GM12878 (cell line): ENCODE measurements at regions not wholly inside any gene's neighbourhood (a gene's known extent, or its start where the extent isn't known, plus 50 kb on each side); places are given as distances from the start of the nearest gene placed in this dataset.

Experiments used
- BRCA1 ChIP-seq: IDR thresholded peaks from 2 replicates; pipeline ENCODE4 v1.6.1; 2011; ENCODE audit warnings: low read depth, low read length, improper control_type of control experiment
- FOXM1 ChIP-seq: IDR thresholded peaks from 2 replicates; pipeline ENCODE4 v1.6.1; 2012; ENCODE audit warnings: low read depth, mild to moderate bottlenecking, inconsistent platforms, low read length, moderate library complexity
- HDAC6 ChIP-seq: fragments of 200-600 bp; sonication (generic); IDR thresholded peaks from one replicate; pipeline ENCODE4 v1.8.0; 2017; ENCODE audit warnings: antibody characterized with exemption; ENCODE audit not compliant: unreplicated experiment
- NRF1 ChIP-seq: conservative IDR thresholded peaks from 2 replicates; pipeline ENCODE4 v1.6.1; 2011; ENCODE audit warnings: mild to moderate bottlenecking, low read depth, low read length, improper control_type of control experiment
- RBBP5 ChIP-seq: fragments of 200-600 bp; sonication (generic); conservative IDR thresholded peaks from 2 replicates; pipeline ENCODE4 v1.6.1; 2016
- SP1 ChIP-seq: IDR thresholded peaks from one replicate; pipeline ENCODE4 v1.6.1; 2011; ENCODE audit warnings: low read depth, low read length
- SUZ12 ChIP-seq: fragments of 200-600 bp; sonication (generic); IDR thresholded peaks from one replicate; pipeline ENCODE4 v1.6.1; 2018; ENCODE audit warnings: antibody characterized with exemption, mild to moderate bottlenecking; ENCODE audit not compliant: unreplicated experiment
- TF ChIP-seq, protein P1 (sequence below): fragments of 450-650 bp; IDR thresholded peaks from 2 replicates; pipeline ENCODE4 v1.6.1; 2018; ENCODE audit warnings: borderline replicate concordance, mild to moderate bottlenecking; ENCODE audit not compliant: partially characterized antibody
- TF ChIP-seq, protein P2 (sequence below): fragments of 450-650 bp; IDR thresholded peaks from 2 replicates; pipeline ENCODE4 v1.6.1; 2017; ENCODE audit warnings: low read depth, mild to moderate bottlenecking, moderate library complexity
- TF ChIP-seq, protein P3 (sequence below): IDR thresholded peaks from 2 replicates; pipeline ENCODE4 v1.6.1; 2012; ENCODE audit warnings: low read depth, low read length, improper control_type of control experiment
- TF ChIP-seq, protein P4 (sequence below): fragments of 150-350 bp; IDR thresholded peaks from 2 replicates; pipeline ENCODE4 v1.6.1; 2014; ENCODE audit warnings: mild to moderate bottlenecking, low read depth, low read length
- TF ChIP-seq, protein P5 (sequence below): fragments of 450-650 bp; IDR thresholded peaks from 2 replicates; pipeline ENCODE4 v1.6.1; 2016; ENCODE audit warnings: mild to moderate bottlenecking
- TF ChIP-seq, protein P6 (sequence below): IDR thresholded peaks from 2 replicates; pipeline ENCODE4 v1.6.1; 2011; ENCODE audit warnings: borderline replicate concordance, low read depth, mild to moderate bottlenecking, moderate library complexity, mixed read lengths, low read length; ENCODE audit not compliant: insufficient read depth; ENCODE audit errors: extremely low read length
- TF ChIP-seq, protein P7 (sequence below): IDR thresholded peaks from 2 replicates; pipeline ENCODE4 v1.6.1; 2012; ENCODE audit warnings: low read depth, low read length, improper control_type of control experiment

DNA sequence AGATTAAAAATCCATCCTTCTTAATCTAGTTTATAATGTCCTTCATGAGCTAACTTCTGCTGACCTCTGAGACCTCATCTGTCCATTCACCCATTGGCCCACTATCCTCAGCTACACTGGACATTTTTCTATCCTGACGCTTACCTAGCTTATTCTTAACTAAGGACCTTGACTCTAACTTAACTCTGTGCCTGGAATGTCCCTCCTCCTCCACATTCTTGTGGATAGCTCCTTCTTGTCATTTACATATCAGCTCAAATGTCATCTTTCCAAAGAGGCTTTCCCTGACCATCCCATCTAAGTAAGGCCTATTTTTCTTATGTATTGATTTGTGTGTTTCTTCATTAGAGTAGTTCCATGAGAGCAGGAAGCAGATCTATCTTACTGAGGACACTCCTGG, 54.7 kb downstream of the ATXN3L start (continued):
- TF ChIP-seq, protein P1, sequence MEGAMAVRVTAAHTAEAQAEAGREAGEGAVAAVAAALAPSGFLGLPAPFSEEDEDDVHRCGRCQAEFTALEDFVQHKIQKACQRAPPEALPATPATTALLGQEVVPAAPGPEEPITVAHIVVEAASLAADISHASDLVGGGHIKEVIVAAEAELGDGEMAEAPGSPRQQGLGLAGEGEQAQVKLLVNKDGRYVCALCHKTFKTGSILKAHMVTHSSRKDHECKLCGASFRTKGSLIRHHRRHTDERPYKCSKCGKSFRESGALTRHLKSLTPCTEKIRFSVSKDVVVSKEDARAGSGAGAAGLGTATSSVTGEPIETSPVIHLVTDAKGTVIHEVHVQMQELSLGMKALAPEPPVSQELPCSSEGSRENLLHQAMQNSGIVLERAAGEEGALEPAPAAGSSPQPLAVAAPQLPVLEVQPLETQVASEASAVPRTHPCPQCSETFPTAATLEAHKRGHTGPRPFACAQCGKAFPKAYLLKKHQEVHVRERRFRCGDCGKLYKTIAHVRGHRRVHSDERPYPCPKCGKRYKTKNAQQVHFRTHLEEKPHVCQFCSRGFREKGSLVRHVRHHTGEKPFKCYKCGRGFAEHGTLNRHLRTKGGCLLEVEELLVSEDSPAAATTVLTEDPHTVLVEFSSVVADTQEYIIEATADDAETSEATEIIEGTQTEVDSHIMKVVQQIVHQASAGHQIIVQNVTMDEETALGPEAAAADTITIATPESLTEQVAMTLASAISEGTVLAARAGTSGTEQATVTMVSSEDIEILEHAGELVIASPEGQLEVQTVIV, result no peak
- TF ChIP-seq, protein P2, sequence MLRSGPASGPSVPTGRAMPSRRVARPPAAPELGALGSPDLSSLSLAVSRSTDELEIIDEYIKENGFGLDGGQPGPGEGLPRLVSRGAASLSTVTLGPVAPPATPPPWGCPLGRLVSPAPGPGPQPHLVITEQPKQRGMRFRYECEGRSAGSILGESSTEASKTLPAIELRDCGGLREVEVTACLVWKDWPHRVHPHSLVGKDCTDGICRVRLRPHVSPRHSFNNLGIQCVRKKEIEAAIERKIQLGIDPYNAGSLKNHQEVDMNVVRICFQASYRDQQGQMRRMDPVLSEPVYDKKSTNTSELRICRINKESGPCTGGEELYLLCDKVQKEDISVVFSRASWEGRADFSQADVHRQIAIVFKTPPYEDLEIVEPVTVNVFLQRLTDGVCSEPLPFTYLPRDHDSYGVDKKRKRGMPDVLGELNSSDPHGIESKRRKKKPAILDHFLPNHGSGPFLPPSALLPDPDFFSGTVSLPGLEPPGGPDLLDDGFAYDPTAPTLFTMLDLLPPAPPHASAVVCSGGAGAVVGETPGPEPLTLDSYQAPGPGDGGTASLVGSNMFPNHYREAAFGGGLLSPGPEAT, result no peak
- no peak for TF ChIP-seq SUZ12
- TF ChIP-seq SP1, result no peak
- TF ChIP-seq, protein P3, sequence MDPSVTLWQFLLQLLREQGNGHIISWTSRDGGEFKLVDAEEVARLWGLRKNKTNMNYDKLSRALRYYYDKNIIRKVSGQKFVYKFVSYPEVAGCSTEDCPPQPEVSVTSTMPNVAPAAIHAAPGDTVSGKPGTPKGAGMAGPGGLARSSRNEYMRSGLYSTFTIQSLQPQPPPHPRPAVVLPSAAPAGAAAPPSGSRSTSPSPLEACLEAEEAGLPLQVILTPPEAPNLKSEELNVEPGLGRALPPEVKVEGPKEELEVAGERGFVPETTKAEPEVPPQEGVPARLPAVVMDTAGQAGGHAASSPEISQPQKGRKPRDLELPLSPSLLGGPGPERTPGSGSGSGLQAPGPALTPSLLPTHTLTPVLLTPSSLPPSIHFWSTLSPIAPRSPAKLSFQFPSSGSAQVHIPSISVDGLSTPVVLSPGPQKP, result no peak
- TF ChIP-seq NRF1, result no peak
- TF ChIP-seq, protein P4, sequence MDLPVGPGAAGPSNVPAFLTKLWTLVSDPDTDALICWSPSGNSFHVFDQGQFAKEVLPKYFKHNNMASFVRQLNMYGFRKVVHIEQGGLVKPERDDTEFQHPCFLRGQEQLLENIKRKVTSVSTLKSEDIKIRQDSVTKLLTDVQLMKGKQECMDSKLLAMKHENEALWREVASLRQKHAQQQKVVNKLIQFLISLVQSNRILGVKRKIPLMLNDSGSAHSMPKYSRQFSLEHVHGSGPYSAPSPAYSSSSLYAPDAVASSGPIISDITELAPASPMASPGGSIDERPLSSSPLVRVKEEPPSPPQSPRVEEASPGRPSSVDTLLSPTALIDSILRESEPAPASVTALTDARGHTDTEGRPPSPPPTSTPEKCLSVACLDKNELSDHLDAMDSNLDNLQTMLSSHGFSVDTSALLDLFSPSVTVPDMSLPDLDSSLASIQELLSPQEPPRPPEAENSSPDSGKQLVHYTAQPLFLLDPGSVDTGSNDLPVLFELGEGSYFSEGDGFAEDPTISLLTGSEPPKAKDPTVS, result no peak
- TF ChIP-seq FOXM1, result no peak
- no peak for TF ChIP-seq RBBP5
- TF ChIP-seq, protein P5, sequence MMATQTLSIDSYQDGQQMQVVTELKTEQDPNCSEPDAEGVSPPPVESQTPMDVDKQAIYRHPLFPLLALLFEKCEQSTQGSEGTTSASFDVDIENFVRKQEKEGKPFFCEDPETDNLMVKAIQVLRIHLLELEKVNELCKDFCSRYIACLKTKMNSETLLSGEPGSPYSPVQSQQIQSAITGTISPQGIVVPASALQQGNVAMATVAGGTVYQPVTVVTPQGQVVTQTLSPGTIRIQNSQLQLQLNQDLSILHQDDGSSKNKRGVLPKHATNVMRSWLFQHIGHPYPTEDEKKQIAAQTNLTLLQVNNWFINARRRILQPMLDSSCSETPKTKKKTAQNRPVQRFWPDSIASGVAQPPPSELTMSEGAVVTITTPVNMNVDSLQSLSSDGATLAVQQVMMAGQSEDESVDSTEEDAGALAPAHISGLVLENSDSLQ, result no peak
- no peak for TF ChIP-seq BRCA1
- TF ChIP-seq, protein P6, sequence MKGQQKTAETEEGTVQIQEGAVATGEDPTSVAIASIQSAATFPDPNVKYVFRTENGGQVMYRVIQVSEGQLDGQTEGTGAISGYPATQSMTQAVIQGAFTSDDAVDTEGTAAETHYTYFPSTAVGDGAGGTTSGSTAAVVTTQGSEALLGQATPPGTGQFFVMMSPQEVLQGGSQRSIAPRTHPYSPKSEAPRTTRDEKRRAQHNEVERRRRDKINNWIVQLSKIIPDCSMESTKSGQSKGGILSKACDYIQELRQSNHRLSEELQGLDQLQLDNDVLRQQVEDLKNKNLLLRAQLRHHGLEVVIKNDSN, result no peak
- TF ChIP-seq, protein P7, sequence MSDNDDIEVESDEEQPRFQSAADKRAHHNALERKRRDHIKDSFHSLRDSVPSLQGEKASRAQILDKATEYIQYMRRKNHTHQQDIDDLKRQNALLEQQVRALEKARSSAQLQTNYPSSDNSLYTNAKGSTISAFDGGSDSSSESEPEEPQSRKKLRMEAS, result no peak
- TF ChIP-seq HDAC6, result no peak
